Liver (tissue), 3 donors: ENCODE measurements at regions not wholly inside any gene's neighbourhood (a gene's known extent, or its start where the extent isn't known, plus 50 kb on each side); places are given as distances from the start of the nearest gene placed in this dataset.

ENCODE experiments used
- JUND ChIP-seq, 2 donors: IDR thresholded peaks; 2 replicates each; pipeline ENCODE4 v1.6.1; 2016; ENCODE audit warnings: antibody characterized with exemption in 2 of 2
- RAD21 ChIP-seq, 2 donors: IDR thresholded peaks; 2 replicates each; pipeline ENCODE4 v1.6.1; 2016; ENCODE audit warnings: antibody characterized with exemption in 2 of 2, mild to moderate bottlenecking in 2 of 2
- SP1 ChIP-seq: IDR thresholded peaks from 2 replicates; pipeline ENCODE4 v1.6.1; 2018; ENCODE audit warnings: antibody characterized with exemption, mild to moderate bottlenecking
- YY1 ChIP-seq: IDR thresholded peaks from 2 replicates; pipeline ENCODE4 v1.6.1; 2016; ENCODE audit warnings: antibody characterized with exemption, mild to moderate bottlenecking
- TF ChIP-seq, protein P1 (sequence below): fragments of 150-350 bp; IDR thresholded peaks from 2 replicates; pipeline ENCODE4 v1.5.1; 2017; ENCODE audit warnings: improper control_type of control experiment, low read depth, low read length; ENCODE audit not compliant: missing input control
- donor health status: healthy.
- donor health status: healthy.

DNA sequence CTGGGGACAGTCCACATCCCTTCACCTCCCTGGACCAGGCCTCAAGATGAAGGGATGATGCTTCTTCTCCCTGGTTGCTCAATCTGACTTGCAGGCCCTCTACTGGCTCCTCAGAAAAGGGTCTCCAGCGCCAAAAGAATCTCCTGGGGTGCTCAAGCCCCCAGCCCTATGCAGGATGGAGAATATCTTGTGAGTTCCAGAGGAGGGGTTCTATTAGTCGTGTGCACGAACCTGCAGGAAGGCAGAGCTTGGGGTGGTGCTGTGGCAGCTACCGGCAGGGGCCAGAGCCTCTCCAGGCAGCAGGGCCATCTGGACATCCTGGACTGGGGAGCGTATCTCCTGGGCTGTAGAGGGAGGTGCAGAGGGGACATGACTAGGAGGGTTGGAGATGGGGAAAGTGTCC, 1339.5 kb downstream of the BRD1 start:
- TF ChIP-seq, protein P1, sequence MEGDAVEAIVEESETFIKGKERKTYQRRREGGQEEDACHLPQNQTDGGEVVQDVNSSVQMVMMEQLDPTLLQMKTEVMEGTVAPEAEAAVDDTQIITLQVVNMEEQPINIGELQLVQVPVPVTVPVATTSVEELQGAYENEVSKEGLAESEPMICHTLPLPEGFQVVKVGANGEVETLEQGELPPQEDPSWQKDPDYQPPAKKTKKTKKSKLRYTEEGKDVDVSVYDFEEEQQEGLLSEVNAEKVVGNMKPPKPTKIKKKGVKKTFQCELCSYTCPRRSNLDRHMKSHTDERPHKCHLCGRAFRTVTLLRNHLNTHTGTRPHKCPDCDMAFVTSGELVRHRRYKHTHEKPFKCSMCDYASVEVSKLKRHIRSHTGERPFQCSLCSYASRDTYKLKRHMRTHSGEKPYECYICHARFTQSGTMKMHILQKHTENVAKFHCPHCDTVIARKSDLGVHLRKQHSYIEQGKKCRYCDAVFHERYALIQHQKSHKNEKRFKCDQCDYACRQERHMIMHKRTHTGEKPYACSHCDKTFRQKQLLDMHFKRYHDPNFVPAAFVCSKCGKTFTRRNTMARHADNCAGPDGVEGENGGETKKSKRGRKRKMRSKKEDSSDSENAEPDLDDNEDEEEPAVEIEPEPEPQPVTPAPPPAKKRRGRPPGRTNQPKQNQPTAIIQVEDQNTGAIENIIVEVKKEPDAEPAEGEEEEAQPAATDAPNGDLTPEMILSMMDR: no peak
- no peak for TF ChIP-seq JUND (IDR thresholded peaks at IDR 0.05)
- TF ChIP-seq YY1: no peak
- TF ChIP-seq SP1: no peak
- TF ChIP-seq RAD21 (IDR thresholded peaks at IDR 0.05): no peak
